Prostate gland (tissue), 2 donors: ENCODE measurements at regions not wholly inside any gene's neighbourhood (a gene's known extent, or its start where the extent isn't known, plus 50 kb on each side); places are given as distances from the start of the nearest gene placed in this dataset.

ENCODE experiments used
- CTCF ChIP-seq, 4 experiments: fragments of 200-600 bp in 2 of 4; fragments of 450-650 bp in 2 of 4; sonication (generic) in 2 of 4; IDR thresholded peaks; 1 replicate in 3 of 4; 2 replicates in 1 of 4; pipeline ENCODE4 v1.5.1; 2016 to 2019; ENCODE audit warnings: antibody characterized with exemption in 4 of 4, mild to moderate bottlenecking in 2 of 4, moderate library complexity in 2 of 4
- POLR2A ChIP-seq: fragments of 450-650 bp; IDR thresholded peaks from one replicate; pipeline ENCODE4 v1.6.1; 2016; ENCODE audit warnings: antibody characterized with exemption, mild to moderate bottlenecking

GRCh38 chr5:52013523-52013922 is 630.3 kb downstream of the ISL1 start:
- TF ChIP-seq CTCF (IDR thresholded peaks at IDR 0.05), result no peak
- TF ChIP-seq POLR2A, result no peak
